Gastrocnemius medialis (tissue), 4 donors: ENCODE measurements at regions not wholly inside any gene's neighbourhood (a gene's known extent, or its start where the extent isn't known, plus 50 kb on each side); places are given as distances from the start of the nearest gene placed in this dataset.

Experiments
- POLR2A ChIP-seq, 2 donors: fragments of 450-650 bp; IDR thresholded peaks; one replicate each; pipeline ENCODE4 v1.6.1; 2017; ENCODE audit warnings: antibody characterized with exemption in 2 of 2, mild to moderate bottlenecking in 2 of 2, moderate library complexity in 2 of 2
- TF ChIP-seq, protein P1 (sequence below), 5 experiments: fragments of 450-650 bp in 3 of 5; fragments of 200-600 bp in 2 of 5; sonication (generic) in 2 of 5; IDR thresholded peaks in 4 of 5; conservative IDR thresholded peaks in 1 of 5; 1 replicate in 4 of 5; 2 replicates in 1 of 5; pipeline ENCODE4 v1.5.1; 2016 to 2019; ENCODE audit warnings: antibody characterized with exemption in 5 of 5, mild to moderate bottlenecking in 3 of 5, moderate library complexity in 3 of 5

DNA sequence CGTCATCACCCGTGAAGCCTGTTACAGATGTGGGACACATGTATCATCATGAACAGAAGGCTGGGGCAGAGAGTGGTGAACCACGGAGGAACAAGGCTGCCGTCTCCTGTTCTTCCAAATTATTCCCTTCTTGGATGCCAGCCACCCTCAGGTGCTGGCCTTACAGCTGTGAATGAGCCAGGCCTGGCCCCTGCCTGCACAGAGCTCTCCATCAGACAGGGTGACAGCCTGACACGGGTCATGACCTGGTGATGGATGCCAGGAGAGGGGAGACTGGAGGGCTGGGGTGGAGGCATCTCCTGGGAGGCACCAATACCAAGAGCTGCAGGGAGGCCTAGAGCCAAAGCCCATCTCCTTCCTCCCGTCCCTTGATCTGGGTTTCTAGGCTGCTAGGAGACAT, 230.0 kb upstream of the C1orf174 start:
- TF ChIP-seq, protein P1, sequence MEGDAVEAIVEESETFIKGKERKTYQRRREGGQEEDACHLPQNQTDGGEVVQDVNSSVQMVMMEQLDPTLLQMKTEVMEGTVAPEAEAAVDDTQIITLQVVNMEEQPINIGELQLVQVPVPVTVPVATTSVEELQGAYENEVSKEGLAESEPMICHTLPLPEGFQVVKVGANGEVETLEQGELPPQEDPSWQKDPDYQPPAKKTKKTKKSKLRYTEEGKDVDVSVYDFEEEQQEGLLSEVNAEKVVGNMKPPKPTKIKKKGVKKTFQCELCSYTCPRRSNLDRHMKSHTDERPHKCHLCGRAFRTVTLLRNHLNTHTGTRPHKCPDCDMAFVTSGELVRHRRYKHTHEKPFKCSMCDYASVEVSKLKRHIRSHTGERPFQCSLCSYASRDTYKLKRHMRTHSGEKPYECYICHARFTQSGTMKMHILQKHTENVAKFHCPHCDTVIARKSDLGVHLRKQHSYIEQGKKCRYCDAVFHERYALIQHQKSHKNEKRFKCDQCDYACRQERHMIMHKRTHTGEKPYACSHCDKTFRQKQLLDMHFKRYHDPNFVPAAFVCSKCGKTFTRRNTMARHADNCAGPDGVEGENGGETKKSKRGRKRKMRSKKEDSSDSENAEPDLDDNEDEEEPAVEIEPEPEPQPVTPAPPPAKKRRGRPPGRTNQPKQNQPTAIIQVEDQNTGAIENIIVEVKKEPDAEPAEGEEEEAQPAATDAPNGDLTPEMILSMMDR (IDR thresholded peaks at IDR 0.05 in 4 of 5, conservative IDR thresholded peaks at IDR 0.05 in 1 of 5): no peak
- TF ChIP-seq POLR2A (IDR thresholded peaks at IDR 0.05): no peak
